ENCODE measurements at regions not wholly inside any gene's neighbourhood (a gene's known extent, or its start where the extent isn't known, plus 50 kb on each side); places are given as distances from the start of the nearest gene placed in this dataset.

DNA sequence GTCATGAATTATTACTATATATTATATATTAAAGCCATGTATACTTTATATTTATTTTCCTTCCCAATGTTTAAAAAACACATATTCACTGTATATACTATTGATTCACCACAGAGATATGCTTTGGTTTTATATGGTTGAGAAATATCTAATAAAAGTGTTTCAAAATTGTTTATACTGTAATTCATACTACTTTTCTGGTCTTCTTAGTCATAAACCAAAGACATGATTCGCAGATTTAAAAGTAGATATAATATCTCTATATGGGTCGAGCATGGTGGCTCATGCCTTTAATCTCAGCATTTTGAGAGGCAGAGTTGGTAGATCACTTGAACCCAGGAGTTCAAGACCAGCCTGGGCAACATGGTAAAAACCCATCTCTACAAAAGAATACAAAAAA, 738.4 kb downstream of the USP25 start:
- no peak for DNase-seq
- intact Hi-C loops (cut with DNase I; ENCODE audit: low total_unique reads) = no loop called here
- TF ChIP-seq, protein P1, sequence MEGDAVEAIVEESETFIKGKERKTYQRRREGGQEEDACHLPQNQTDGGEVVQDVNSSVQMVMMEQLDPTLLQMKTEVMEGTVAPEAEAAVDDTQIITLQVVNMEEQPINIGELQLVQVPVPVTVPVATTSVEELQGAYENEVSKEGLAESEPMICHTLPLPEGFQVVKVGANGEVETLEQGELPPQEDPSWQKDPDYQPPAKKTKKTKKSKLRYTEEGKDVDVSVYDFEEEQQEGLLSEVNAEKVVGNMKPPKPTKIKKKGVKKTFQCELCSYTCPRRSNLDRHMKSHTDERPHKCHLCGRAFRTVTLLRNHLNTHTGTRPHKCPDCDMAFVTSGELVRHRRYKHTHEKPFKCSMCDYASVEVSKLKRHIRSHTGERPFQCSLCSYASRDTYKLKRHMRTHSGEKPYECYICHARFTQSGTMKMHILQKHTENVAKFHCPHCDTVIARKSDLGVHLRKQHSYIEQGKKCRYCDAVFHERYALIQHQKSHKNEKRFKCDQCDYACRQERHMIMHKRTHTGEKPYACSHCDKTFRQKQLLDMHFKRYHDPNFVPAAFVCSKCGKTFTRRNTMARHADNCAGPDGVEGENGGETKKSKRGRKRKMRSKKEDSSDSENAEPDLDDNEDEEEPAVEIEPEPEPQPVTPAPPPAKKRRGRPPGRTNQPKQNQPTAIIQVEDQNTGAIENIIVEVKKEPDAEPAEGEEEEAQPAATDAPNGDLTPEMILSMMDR (IDR thresholded peaks at IDR 0.05 in 8 of 11, conservative IDR thresholded peaks at IDR 0.05 in 3 of 11) = no peak
- TF ChIP-seq POLR2A (IDR thresholded peaks at IDR 0.05) = no peak
- no peak for TF ChIP-seq POLR2AphosphoS5 (IDR thresholded peaks at IDR 0.05)
- WGBS, 5 donors = 61 to 85% (median 81%) methylated on average over 2 of the region's 2 CpGs
- no peak overlapping the region for H3K27ac ChIP-seq
- H3K4me1 ChIP-seq = no peaks in the 10 kb centered on the region
- H3K27me3 ChIP-seq (replicated peaks in 1 of 7) = no peaks in the 10 kb centered on the region
- no peak overlapping the region for H3K4me3 ChIP-seq
- H3K36me3 ChIP-seq = no peaks in the 10 kb centered on the region
- peaks cover 0 to 18% (median 7%) of the 10 kb centered on the region in 8 donors for H3K9me3 ChIP-seq

GRCh38 chr21:16473988-16474387, 744.2 kb downstream of the USP25 start:
- WGBS, 5 donors = 55 to 82% (median 70%) methylated on average over 2 of the region's 2 CpGs
- intact Hi-C loops (cut with DNase I; ENCODE audit: low total_unique reads) = no loop called here

DNA sequence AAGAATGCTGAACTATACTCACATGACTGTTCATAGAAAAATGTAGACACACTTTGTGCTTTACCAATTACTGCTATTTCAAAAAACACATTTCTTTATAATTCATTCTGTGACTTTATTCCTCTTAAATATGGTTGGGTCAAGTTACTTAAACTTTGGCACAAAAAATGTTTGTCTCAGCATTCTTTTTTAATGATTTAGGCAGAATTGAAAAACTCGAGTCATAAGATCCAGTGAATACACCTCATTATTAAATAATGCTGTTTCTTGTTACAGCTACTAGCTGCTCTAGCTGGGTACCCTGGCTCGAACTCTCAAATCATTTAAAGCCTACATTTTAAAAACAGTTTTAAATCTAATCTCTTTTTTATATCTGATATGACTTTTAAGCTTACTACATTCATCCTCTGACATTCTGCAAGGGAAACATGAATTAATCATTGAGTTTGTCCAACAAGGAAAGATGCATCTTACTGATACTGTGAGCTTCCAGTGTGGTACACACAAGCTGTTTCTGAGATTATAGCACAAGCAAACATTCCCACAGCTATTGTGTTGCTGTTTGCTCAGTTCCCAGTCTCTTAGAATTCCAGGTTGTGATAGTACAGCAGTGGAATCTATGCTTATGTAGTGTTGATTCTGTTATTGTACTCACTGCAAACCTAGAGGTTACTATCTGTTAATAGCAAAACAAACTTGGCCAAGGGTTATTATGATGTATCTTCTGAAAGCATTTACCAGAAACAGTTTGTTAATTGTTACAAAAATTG, 746.5 kb downstream of the USP25 start:
- no peak for DNase-seq
- no peak overlapping the region for H3K4me3 ChIP-seq
- H3K27ac ChIP-seq = no peak overlapping the region
- intact Hi-C loops (cut with DNase I; ENCODE audit: low total_unique reads) = no loop called here
- TF ChIP-seq POLR2A (IDR thresholded peaks at IDR 0.05) (no peak), POLR2AphosphoS5 (IDR thresholded peaks at IDR 0.05) (no peak)
- TF ChIP-seq, protein P1 (IDR thresholded peaks at IDR 0.05 in 8 of 11, conservative IDR thresholded peaks at IDR 0.05 in 3 of 11) = no peak
- WGBS, 5 donors = 49 to 74% (median 61%) methylated on average over 2 of the region's 2 CpGs
- H3K36me3 ChIP-seq = no peaks in the 10 kb centered on the region
- peaks cover 0 to 29% (median 11%) of the 10 kb centered on the region in 8 donors for H3K9me3 ChIP-seq
- H3K27me3 ChIP-seq (replicated peaks in 1 of 7) = no peaks in the 10 kb centered on the region
- H3K4me1 ChIP-seq = no peaks in the 10 kb centered on the region

More at GRCh38 chr21:16473988-16474387, 744.2 kb downstream of the USP25 start:
- Histone ChIP-seq H3K36me3 (no peaks in the 10 kb centered on the region), H3K27ac (no peak overlapping the region), H3K4me1 (no peaks in the 10 kb centered on the region), H3K9me3 (peaks cover 0 to 11% (median under 1%) of the 10 kb centered on the region in 8 donors), H3K27me3 (replicated peaks in 1 of 7) (no peaks in the 10 kb centered on the region), H3K4me3 (no peak overlapping the region)
- TF ChIP-seq POLR2A (IDR thresholded peaks at IDR 0.05) (no peak), POLR2AphosphoS5 (IDR thresholded peaks at IDR 0.05) (no peak)
- TF ChIP-seq, protein P1 (IDR thresholded peaks at IDR 0.05 in 8 of 11, conservative IDR thresholded peaks at IDR 0.05 in 3 of 11) = no peak
- no peak for DNase-seq

DNA sequence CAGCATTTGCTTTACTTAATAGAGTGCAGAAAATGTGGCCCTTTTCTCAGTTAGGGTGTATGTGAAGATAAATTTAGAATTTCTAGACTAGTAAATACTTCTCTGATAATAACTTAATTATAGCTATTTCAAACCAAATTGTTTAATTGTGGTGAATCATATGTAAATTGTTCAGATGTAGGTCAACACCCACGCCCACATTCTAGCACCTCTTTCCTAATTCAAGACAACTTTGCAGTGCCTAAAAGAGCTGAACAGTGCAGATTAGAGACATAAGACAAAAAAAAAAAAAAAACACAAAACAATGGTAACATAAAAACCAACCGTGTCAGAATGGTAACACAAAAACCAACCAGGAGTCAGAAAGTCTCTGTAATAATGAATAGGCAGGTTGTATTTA, 758.3 kb downstream of the USP25 start:
- no peaks in the 10 kb centered on the region for H3K27me3 ChIP-seq (replicated peaks in 1 of 7)

More for the DNA sequence above, 758.3 kb downstream of the USP25 start:
- Histone ChIP-seq H3K27ac (no peak overlapping the region), H3K4me1 (no peaks in the 10 kb centered on the region), H3K9me3 (peaks cover 0 to 10% (median 0%) of the 10 kb centered on the region in 8 donors), H3K36me3 (no peaks in the 10 kb centered on the region), H3K4me3 (no peak overlapping the region)
- DNase-seq = no peak
- intact Hi-C loops (cut with DNase I; ENCODE audit: low total_unique reads) = no loop called here
- TF ChIP-seq, protein P1 (IDR thresholded peaks at IDR 0.05 in 8 of 11, conservative IDR thresholded peaks at IDR 0.05 in 3 of 11) = no peak
- TF ChIP-seq POLR2A (IDR thresholded peaks at IDR 0.05) = no peak
- no peak for TF ChIP-seq POLR2AphosphoS5 (IDR thresholded peaks at IDR 0.05)
- 57 to 85% (median 80%) methylated on average over 2 of the region's 2 CpGs for WGBS, 5 donors

Measured in spleen (tissue), 11 donors.